ENCODE measurements at regions not wholly inside any gene's neighbourhood (a gene's known extent, or its start where the extent isn't known, plus 50 kb on each side); places are given as distances from the start of the nearest gene placed in this dataset.

DNA sequence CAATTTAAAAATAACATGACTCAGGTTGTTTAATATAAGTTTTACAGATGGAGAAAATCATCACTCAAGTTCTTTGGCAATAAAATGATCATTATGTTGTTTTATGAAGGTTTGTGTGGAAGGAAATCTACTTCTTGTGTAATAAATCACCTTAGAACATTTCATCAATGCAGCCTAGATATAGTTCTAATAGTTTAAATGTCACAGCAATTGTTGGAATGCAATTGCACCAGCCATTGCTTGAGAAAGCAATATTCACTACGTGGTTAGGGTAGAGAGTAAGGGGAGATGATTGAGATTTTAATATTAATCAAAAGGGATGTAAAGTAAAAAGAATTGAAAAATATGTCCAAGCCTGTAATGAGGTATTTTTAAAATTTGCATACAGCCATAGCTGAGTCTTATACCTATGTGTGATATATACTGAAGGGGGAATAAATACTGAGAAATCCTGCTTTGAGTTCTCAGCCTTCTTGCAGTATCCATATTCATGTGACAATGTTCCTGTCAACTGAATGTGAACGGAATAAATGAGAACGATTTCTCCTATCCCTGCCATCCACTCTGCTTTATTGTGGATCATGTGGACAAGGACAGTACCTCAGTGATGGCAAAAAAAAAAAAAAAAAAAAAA, 257.9 kb downstream of the OTOL1 start:
- no peak overlapping the region for H3K4me3 Mint-ChIP-seq
- intact Hi-C loops (cut with micrococcal nuclease) = no loop called here
- H3K36me3 Mint-ChIP-seq (ENCODE audit: low read depth) = no peaks in the 10 kb centered on the region
- H3K4me1 Mint-ChIP-seq (ENCODE audit: low read depth) = no peaks in the 10 kb centered on the region
- no peaks in the 10 kb centered on the region for H3K9me3 Mint-ChIP-seq
- H3K27ac Mint-ChIP-seq = no peak overlapping the region
- H3K27me3 Mint-ChIP-seq = no peaks in the 10 kb centered on the region

DNA sequence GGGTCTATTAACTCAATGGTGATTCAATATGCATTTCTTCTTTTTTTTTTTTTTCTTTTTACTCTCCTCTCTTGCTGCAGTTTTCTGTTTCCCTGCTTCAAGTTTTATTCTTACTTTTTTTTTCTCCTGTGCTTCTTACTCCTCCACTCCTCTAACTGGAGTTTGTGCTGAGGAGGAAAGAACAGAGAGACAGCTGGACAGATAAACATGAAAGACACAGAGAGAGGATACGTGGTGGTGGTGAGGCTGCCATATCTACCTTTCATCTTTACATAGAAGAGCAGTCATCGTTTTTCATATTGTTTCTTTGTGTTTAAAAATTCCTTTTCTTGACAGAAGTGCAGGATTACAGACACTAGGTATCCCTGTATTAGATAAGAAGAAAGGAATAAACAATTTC, 262.8 kb downstream of the OTOL1 start:
- H3K27me3 Mint-ChIP-seq = no peaks in the 10 kb centered on the region
- no peaks in the 10 kb centered on the region for H3K36me3 Mint-ChIP-seq (ENCODE audit: low read depth)
- H3K9me3 Mint-ChIP-seq = no peaks in the 10 kb centered on the region
- no peaks in the 10 kb centered on the region for H3K4me1 Mint-ChIP-seq (ENCODE audit: low read depth)
- intact Hi-C loops (cut with micrococcal nuclease) = no loop called here
- no peak overlapping the region for H3K4me3 Mint-ChIP-seq
- no peak overlapping the region for H3K27ac Mint-ChIP-seq

DNA sequence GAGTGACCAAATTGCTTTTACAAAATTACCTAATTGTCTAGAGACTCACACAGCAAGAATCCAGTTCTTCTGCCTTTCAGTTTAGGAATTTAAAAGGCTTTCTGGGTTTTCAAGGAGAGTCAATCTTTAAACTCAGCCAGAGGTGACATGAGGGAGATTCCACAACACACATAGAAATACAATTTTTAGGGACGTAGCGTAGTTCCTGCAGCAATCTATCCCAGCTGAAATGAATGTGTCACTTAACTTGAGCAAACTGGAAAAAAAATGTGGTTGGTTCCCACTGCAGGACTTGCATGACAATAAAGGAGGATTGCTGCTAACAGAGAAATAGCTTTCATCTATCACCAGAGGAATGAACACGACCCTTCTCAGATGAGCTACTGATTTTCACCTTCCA, 269.7 kb downstream of the OTOL1 start:
- Mint-ChIP-seq H3K9me3 (no peaks in the 10 kb centered on the region), H3K4me3 (no peak overlapping the region), H3K36me3 (ENCODE audit: low read depth) (no peaks in the 10 kb centered on the region), H3K27ac (no peak overlapping the region), H3K27me3 (no peaks in the 10 kb centered on the region), H3K4me1 (ENCODE audit: low read depth) (no peaks in the 10 kb centered on the region)
- intact Hi-C loops (cut with micrococcal nuclease) = no loop called here

DNA sequence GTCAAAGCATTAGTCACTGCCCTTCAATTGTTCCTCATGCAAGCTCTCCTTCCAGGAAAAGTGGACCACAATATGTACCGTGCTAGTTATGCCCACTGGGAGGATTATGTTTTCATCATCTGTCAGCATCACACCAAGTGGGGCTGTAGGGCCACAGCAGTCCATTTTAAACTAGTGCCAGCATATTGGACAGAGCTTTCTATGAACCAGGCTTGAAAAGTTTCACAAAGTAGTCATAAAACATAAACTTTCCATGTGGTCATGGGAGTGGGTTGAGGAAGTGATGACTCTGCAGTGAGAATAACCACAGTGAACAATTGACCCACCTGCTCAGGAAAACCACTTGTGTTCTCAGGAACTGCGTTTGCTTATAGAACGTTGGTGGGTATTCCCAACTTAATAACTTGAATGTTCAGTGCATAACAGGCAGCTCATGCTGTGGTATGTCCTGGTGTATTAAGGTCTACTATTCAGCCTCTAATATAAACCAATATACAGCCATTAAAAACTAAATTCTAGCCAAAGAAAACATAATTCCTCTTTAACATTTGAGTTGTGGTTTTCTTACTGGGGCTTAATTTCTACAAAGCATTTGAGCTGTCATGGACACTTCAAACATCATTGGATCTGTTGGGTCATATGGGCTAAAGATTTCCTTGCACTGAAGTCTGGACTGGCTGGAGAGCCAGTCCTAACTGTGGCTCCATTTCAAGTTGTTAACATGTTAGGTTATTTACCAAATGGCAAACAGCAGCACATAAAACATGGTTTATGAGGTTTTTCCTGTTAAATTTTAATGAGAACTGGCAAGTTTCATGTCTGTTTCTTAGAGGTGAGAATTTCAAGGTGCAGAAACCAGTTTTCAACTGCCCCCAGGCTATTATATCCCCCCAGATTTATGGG, 274.1 kb downstream of the OTOL1 start:
- no peaks in the 10 kb centered on the region for H3K27me3 Mint-ChIP-seq
- no peaks in the 10 kb centered on the region for H3K4me1 Mint-ChIP-seq (ENCODE audit: low read depth)
- H3K9me3 Mint-ChIP-seq = no peaks in the 10 kb centered on the region
- intact Hi-C loops (cut with micrococcal nuclease) = no loop called here
- H3K4me3 Mint-ChIP-seq = no peak overlapping the region
- H3K36me3 Mint-ChIP-seq (ENCODE audit: low read depth) = no peaks in the 10 kb centered on the region
- H3K27ac Mint-ChIP-seq = no peak overlapping the region

DNA sequence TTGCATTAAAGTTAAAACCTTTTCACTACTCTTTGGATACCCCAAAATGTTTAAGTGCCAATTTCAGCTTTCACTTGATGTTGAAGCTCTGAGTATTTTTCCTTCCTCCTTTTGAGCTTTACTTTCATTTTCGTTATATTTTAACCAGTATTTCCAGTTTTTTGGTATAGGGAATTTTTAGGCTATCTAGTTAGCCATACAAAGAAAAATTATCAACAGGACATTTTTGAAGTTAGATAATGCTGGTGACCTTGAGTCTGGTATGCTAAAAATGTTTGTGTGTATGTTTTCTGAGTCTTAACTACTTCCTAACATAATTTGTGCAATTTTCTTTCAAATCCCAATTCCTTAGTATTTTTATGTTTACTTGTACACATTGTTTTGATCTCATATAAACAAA, 284.8 kb downstream of the OTOL1 start:
- Mint-ChIP-seq H3K4me1 (ENCODE audit: low read depth) (peaks cover 5% of the 10 kb centered on the region), H3K4me3 (no peak overlapping the region), H3K9me3 (peaks cover 30% of the 10 kb centered on the region), H3K27me3 (no peaks in the 10 kb centered on the region), H3K36me3 (ENCODE audit: low read depth) (no peaks in the 10 kb centered on the region), H3K27ac (peak overlapping the region; percentile 55)
- intact Hi-C loops (cut with micrococcal nuclease) = no loop called here

DNA sequence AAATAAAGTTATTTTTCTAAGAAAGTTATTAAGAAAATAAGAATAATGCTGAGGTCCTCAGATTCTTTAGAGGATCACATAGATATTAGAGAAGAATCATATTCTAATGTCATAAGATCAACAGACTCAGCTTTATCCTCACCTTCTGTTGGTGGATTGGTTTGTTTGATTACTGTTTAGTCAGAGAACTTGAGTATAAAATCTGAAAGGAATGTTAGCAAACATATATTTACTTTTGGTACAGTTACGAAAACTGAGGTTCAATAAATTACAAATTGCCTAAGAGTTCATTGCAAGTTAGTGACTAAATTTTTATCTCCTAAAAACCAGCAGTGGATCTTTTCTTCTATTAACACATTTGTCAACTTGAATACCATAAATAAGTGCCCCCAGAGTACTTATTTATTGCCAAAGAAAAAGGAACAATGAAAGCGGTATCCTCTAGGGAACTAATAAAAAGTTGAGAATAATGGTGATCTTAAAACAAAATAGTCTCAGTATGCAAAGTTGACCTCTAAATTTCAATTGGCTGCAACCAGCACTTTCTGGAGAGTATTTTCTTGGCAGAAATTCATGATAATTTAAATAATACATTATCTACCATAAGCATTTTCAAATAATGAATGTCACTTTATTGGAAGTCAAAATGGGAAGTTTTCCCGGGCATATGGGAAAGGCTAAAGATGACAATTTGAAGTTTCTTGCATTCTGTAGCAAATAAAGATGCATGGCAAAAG, 296.8 kb downstream of the OTOL1 start:
- Mint-ChIP-seq H3K27me3 (no peaks in the 10 kb centered on the region), H3K4me1 (ENCODE audit: low read depth) (no peaks in the 10 kb centered on the region), H3K4me3 (no peak overlapping the region), H3K27ac (no peak overlapping the region), H3K36me3 (ENCODE audit: low read depth) (no peaks in the 10 kb centered on the region), H3K9me3 (peaks cover 8% of the 10 kb centered on the region)
- intact Hi-C loops (cut with micrococcal nuclease) = no loop called here

DNA sequence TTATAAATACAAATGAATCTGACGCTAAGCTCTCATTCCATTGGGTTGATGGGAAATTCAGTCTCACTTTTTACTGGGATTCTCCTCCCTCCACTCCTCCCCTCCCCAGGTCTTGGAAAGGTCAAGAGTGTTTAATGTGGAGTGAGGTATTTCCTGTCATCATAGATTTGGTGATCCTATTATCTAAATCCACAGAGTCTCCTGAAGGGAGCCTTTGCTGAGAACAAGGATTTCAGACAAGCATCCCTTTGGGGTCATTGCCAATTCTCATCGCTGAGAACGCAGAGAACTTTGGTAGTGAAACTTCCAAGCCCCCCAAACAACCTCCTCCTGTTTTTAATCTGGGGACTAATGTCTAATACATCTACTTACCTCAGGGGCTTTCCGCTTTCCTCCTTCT, 297.9 kb downstream of the OTOL1 start:
- H3K4me1 Mint-ChIP-seq (ENCODE audit: low read depth) = no peaks in the 10 kb centered on the region
- intact Hi-C loops (cut with micrococcal nuclease) = no loop called here
- peaks cover 12% of the 10 kb centered on the region for H3K9me3 Mint-ChIP-seq
- no peak overlapping the region for H3K27ac Mint-ChIP-seq
- no peak overlapping the region for H3K4me3 Mint-ChIP-seq
- H3K36me3 Mint-ChIP-seq (ENCODE audit: low read depth) = no peaks in the 10 kb centered on the region
- no peaks in the 10 kb centered on the region for H3K27me3 Mint-ChIP-seq

DNA sequence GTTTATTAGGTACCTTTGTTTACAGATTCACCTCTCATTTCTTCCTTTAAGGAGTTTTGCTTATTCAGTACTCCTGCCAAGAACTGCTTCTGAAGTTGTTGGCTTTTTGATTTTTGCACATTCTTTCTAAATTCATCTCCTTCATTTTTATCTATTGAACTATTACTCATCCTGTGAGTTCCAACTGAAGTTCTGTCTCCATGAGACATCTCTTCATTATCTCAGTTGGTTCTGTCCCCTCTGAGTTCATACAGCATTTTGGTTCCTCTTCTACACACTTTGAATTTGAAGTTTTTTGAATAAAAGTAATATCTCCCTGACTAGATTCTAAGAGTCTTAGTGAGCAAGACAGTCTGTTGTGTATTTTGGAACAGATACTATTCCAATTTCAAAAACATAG, 299.7 kb downstream of the OTOL1 start:
- Mint-ChIP-seq H3K4me1 (ENCODE audit: low read depth) (no peaks in the 10 kb centered on the region), H3K27ac (no peak overlapping the region), H3K9me3 (peaks cover 18% of the 10 kb centered on the region), H3K36me3 (ENCODE audit: low read depth) (no peaks in the 10 kb centered on the region), H3K27me3 (no peaks in the 10 kb centered on the region), H3K4me3 (no peak overlapping the region)
- intact Hi-C loops (cut with micrococcal nuclease) = no loop called here

DNA sequence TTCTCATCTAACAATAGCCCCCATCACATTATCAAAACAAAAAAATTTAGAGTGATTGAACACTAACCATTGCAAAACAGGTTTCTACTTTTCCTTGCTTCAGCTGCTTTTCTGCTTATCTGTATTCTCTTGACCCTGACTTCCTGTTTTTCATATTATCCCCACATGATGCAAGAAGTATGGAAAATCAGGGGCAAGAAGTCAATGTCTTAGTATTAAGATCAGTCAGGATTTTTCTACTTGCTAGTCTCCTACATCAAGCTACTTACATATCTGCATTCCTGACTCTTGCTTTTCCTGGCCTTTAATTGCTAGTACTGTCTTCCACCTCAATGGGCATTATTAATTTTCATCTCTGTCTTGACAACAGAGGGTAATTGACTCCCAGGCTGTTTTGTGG, 300.2 kb downstream of the OTOL1 start:
- intact Hi-C loops (cut with micrococcal nuclease) = no loop called here
- Mint-ChIP-seq H3K27ac (no peak overlapping the region), H3K4me1 (ENCODE audit: low read depth) (no peaks in the 10 kb centered on the region), H3K27me3 (no peaks in the 10 kb centered on the region), H3K36me3 (ENCODE audit: low read depth) (no peaks in the 10 kb centered on the region), H3K9me3 (peaks cover 18% of the 10 kb centered on the region), H3K4me3 (no peak overlapping the region)

DNA sequence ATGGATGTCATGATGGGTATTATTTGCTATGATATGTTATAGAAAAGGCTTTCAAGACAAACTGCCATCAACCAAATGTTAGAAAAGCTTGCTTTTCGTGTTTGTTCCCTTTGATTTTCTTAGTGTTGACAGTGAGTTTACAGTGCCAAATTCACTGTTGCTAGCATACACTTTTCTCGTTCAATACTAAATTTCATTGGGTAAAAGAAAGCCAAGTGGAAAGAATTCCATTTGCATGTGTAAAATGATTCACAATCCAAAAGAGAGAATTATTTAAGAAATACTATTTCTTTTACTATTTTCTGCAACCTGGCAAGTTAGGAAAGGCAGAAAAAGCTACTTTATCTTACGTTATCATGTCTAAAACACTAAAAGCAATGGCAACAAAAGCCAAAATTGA, 301.4 kb downstream of the OTOL1 start:
- H3K36me3 Mint-ChIP-seq (ENCODE audit: low read depth) = no peaks in the 10 kb centered on the region
- no peaks in the 10 kb centered on the region for H3K27me3 Mint-ChIP-seq
- H3K27ac Mint-ChIP-seq = no peak overlapping the region
- H3K4me1 Mint-ChIP-seq (ENCODE audit: low read depth) = no peaks in the 10 kb centered on the region
- H3K9me3 Mint-ChIP-seq = peaks cover 18% of the 10 kb centered on the region
- intact Hi-C loops (cut with micrococcal nuclease) = no loop called here
- H3K4me3 Mint-ChIP-seq = no peak overlapping the region

DNA sequence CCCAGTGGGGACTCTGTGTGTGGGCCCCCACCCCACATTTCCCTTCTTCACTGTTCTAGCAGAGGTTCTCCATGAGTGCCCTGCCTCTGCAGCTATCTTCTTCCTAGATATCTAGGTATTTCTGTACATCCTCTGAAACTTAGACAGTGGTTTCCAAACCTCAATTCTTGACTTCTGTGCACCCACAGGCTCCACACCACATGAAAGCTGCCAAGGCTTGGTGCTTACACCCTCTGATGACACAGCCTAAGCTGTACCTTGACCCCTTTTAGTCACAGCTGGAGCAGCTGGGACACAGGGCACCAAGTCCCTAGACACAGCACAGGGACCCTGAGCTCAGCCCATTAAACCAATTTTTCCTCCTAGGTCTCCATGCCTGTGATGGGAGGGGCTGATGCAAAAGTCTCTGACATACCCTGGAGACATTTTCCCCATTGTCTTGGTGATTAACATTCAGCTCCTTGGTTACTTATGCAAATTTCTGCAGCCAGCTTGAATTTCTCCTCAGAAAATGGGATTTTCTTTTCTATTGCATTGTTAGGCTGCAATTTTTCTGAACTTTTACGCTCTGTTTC, 304.5 kb downstream of the OTOL1 start:
- no peaks in the 10 kb centered on the region for H3K27me3 Mint-ChIP-seq
- H3K9me3 Mint-ChIP-seq = peaks cover 18% of the 10 kb centered on the region
- no peak overlapping the region for H3K4me3 Mint-ChIP-seq
- no peaks in the 10 kb centered on the region for H3K4me1 Mint-ChIP-seq (ENCODE audit: low read depth)
- H3K36me3 Mint-ChIP-seq (ENCODE audit: low read depth) = no peaks in the 10 kb centered on the region
- intact Hi-C loops (cut with micrococcal nuclease) = no loop called here
- no peak overlapping the region for H3K27ac Mint-ChIP-seq

DNA sequence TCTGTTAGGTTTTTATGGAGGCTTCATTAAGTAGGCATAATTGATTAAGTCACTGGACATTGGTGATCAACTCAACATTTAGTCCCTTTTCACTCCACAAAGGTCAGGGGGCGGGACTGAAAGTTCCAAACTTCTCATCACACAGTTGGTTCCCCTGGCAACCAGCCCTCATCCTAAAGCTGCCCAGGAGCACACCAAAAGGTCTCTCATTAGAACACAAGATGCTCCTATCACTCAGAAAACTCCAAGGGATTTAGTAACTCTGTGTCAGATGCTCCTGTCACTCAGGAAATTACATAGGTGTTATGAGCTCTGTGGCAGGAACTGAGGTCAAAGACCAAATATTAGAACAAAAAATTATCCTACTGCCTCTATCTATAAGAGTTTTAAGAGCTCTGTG, 321.5 kb downstream of the OTOL1 start:
- no peaks in the 10 kb centered on the region for H3K9me3 Mint-ChIP-seq
- intact Hi-C loops (cut with micrococcal nuclease) = no loop called here
- no peaks in the 10 kb centered on the region for H3K36me3 Mint-ChIP-seq (ENCODE audit: low read depth)
- no peak overlapping the region for H3K4me3 Mint-ChIP-seq
- no peak overlapping the region for H3K27ac Mint-ChIP-seq
- H3K4me1 Mint-ChIP-seq (ENCODE audit: low read depth) = no peaks in the 10 kb centered on the region
- no peaks in the 10 kb centered on the region for H3K27me3 Mint-ChIP-seq

DNA sequence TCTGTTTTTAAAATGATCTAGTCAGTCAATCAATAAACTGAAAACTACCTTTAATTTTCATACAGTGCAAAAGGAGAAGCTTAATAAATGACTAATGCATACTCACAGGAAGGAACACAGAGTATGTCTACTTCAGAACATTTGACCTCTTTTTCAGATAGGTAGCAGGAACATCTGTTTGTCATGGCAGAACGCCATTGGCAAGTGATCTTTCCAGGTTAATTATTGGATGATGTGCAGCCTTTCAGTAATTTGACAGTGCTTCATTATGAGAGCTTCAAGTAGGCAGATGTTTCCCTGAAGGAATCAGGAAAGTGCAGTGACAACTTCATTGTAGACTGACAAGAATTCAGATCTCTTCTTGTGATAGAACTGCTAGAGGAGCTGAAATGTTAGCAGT, 325.0 kb downstream of the OTOL1 start:
- no peaks in the 10 kb centered on the region for H3K4me1 Mint-ChIP-seq (ENCODE audit: low read depth)
- no peaks in the 10 kb centered on the region for H3K9me3 Mint-ChIP-seq
- H3K27ac Mint-ChIP-seq = no peak overlapping the region
- no peaks in the 10 kb centered on the region for H3K27me3 Mint-ChIP-seq
- intact Hi-C loops (cut with micrococcal nuclease) = no loop called here
- H3K4me3 Mint-ChIP-seq = no peak overlapping the region
- no peaks in the 10 kb centered on the region for H3K36me3 Mint-ChIP-seq (ENCODE audit: low read depth)

DNA sequence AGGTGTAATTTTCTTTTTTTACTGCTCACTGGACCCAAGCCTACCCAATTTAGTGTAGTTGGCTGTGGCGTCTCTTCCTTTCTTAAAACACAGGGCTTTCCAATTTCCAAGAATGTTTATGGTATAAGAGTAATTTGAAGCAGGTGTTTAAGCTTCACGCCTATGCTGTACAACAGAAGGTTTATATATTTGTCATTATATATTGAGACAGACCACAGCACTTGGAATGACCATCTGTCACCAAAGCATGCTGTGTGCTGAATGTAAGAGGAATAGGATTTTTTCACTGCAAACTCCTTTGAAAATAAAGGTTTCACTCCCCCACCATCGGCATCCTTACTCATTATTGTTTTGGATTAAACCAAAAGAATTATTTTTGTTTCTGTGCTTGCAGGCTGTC, 325.7 kb downstream of the OTOL1 start:
- Mint-ChIP-seq H3K27me3 (no peaks in the 10 kb centered on the region), H3K4me3 (no peak overlapping the region), H3K27ac (no peak overlapping the region), H3K4me1 (ENCODE audit: low read depth) (no peaks in the 10 kb centered on the region), H3K9me3 (no peaks in the 10 kb centered on the region), H3K36me3 (ENCODE audit: low read depth) (no peaks in the 10 kb centered on the region)
- intact Hi-C loops (cut with micrococcal nuclease) = no loop called here

Data from dendritic cell treated with granulocyte-macrophage colony-stimulating factor and Interleukin-4, amounts not matched to agents 40 ng/mL and 50 ng/mL, for 4 days (primary cell).